Caco-2 (cell line): ENCODE measurements at regions not wholly inside any gene's neighbourhood (a gene's known extent, or its start where the extent isn't known, plus 50 kb on each side); places are given as distances from the start of the nearest gene placed in this dataset.

Experiments used
- BruUV-seq: library from RNA; stranded (reverse); fragments of 400-500 nt; replicated peaks from 2 replicates; lab custom pipeline; 2021; lab: Mats Ljungman, UMichigan
- CTCF ChIA-PET: fragments of 300-600 bp; sonication (Branson Sonifier 250); formaldehyde crosslinking; loops from one replicate; lab custom pipeline; 2022; ENCODE audit warnings: antibody characterized with exemption; lab: Charles Lee
- POLR2A ChIA-PET: fragments of 300-600 bp; sonication (Branson Sonifier 250); formaldehyde crosslinking; loops from one replicate; lab custom pipeline; 2022; ENCODE audit warnings: antibody characterized with exemption; lab: Charles Lee
- DNase-seq, 2 experiments: peaks; one replicate each; pipeline versions ENCODE4 v3.0.0 to v3.0.0-alpha.2; 2020 to 2022
- H3K27me3 ChIP-seq: replicated peaks from 2 replicates; pipeline ENCODE4 v1.6.0; 2011; ENCODE audit warnings: low read length; ENCODE audit not compliant: control insufficient read depth, insufficient read depth
- H3K36me3 ChIP-seq: 2 replicates; pipeline ENCODE4 v1.5.1; 2011; ENCODE audit warnings: low read length; ENCODE audit not compliant: control insufficient read depth, insufficient read depth
- H3K4me1 ChIP-seq: fragments of 250-450 bp; sonication (Bioruptor Pico); 2 replicates; pipeline ENCODE4 v1.5.1; 2020; ENCODE audit warnings: mild to moderate bottlenecking
- H3K4me3 ChIP-seq: 2 replicates; pipeline ENCODE4 v1.5.1; 2011; ENCODE audit warnings: low read depth, mild to moderate bottlenecking, control low read depth, low read length
- H3K9me3 ChIP-seq: fragments of 250-450 bp; sonication (Bioruptor Pico); 2 replicates; pipeline ENCODE4 v1.5.1; 2020; ENCODE audit warnings: mild to moderate bottlenecking, moderate library complexity
- H3K27ac Mint-ChIP-seq: one replicate; pipeline ENCODE4 v1.8.0; 2022; ENCODE audit warnings: mixed read lengths; ENCODE audit not compliant: unreplicated experiment
- H3K27me3 Mint-ChIP-seq: one replicate; pipeline ENCODE4 v1.8.0; 2022; ENCODE audit warnings: mixed read lengths; ENCODE audit not compliant: insufficient read depth, unreplicated experiment
- H3K36me3 Mint-ChIP-seq: one replicate; pipeline ENCODE4 v1.8.0; 2022; ENCODE audit warnings: mild to moderate bottlenecking, mixed read lengths; ENCODE audit not compliant: insufficient read depth, unreplicated experiment
- H3K4me1 Mint-ChIP-seq: one replicate; pipeline ENCODE4 v1.8.0; 2022; ENCODE audit warnings: low read depth, mixed read lengths; ENCODE audit not compliant: unreplicated experiment
- H3K4me3 Mint-ChIP-seq: one replicate; pipeline ENCODE4 v1.8.0; 2022; ENCODE audit warnings: mild to moderate bottlenecking, moderate library complexity, mixed read lengths; ENCODE audit not compliant: unreplicated experiment
- H3K9me3 Mint-ChIP-seq: one replicate; pipeline ENCODE4 v1.8.0; 2022; ENCODE audit warnings: mixed read lengths; ENCODE audit not compliant: unreplicated experiment
- CTCF ChIP-seq, 2 experiments: fragments of 200-600 bp in 1 of 2; IDR thresholded peaks; 1 replicate in 1 of 2; 2 replicates in 1 of 2; pipeline versions ENCODE4 v1.5.1 to v1.8.0; 2011 to 2022; ENCODE audit warnings: antibody characterized with exemption in 1 of 2, control low read depth in 1 of 2, inconsistent platforms in 1 of 2, low read depth in 1 of 2, low read length in 1 of 2, mild to moderate bottlenecking in 1 of 2, moderate library complexity in 1 of 2; ENCODE audit not compliant: insufficient read depth in 1 of 2, severe bottlenecking in 1 of 2, unreplicated experiment in 1 of 2
- intact Hi-C: fragments of 100-400 bp; cut with micrococcal nuclease; formaldehyde crosslinking; loops from one replicate; pipeline ENCODE4 v1.10.0; 2022; ENCODE audit not compliant: unreplicated experiment

- ChIA-PET CTCF (no interaction called here), POLR2A (no interaction called here)
- Histone ChIP-seq H3K9me3 (no peaks in the 10 kb centered on the region), H3K27me3 (no peaks in the 10 kb centered on the region), H3K4me1 (no peaks in the 10 kb centered on the region), H3K36me3 (no peaks in the 10 kb centered on the region), H3K4me3 (no peak overlapping the region)
- no peak overlapping the region for H3K4me3 Mint-ChIP-seq
- no peak overlapping the region for H3K27ac Mint-ChIP-seq
- no peaks in the 10 kb centered on the region for H3K4me1 Mint-ChIP-seq
- no peaks in the 10 kb centered on the region for H3K9me3 Mint-ChIP-seq
- no peak for DNase-seq
- TF ChIP-seq CTCF (IDR thresholded peaks at IDR 0.05; ENCODE audit: insufficient read depth in 1 of 2, low read depth in 1 of 2, low read length in 1 of 2, severe bottlenecking in 1 of 2, unreplicated experiment in 1 of 2), result no peak
- no TSS peak for BruUV-seq
- intact Hi-C loops, result no loop called here
- no peaks in the 10 kb centered on the region for H3K27me3 Mint-ChIP-seq
- no peaks in the 10 kb centered on the region for H3K36me3 Mint-ChIP-seq
Measured at GRCh38 chr3:72476139-72476483, 372.1 kb downstream of the SHQ1 start.

DNA sequence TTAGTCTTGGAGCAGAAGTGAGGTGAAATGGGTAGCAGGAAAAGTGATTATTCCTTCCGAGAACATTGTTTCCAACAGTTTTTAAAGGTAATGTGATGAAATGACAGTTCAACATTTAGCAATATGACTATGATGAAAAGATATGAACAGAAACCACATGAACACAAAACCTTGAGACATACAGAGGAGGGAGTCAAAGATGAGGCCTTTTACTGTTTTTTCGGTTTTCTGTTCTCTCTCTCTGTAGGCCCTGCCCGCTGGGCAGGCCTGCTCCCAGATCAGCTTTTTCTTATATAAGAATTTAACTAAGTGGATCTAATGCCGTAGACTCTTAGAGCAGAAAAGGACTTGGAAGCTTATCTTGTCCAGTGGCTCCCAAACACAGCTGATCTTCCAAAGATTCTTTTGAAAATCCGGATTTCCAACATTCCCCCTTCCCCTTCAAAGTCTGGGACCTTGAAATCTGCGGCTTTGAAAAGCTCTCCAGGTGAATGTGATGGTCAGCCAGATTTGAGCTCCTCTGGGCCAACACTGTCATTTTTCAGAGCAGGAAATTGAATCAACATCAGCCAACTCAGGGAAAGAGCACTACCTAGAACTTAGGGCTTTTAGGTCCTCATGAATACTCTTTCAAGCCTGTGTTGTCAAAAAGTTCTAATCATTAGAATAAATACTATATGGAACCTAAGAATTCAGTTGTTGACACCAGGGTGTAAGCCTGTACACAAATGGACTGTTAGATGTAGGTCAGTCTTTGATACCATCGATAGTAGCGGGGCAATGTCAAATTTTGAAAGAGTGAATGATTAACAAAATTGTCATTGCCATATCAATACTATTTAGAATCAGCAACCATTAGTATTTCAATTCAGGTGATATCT is 372.7 kb downstream of the SHQ1 start:
- CTCF ChIA-PET, result no interaction called here
- Histone ChIP-seq H3K4me3 (no peak overlapping the region), H3K4me1 (no peaks in the 10 kb centered on the region), H3K36me3 (no peaks in the 10 kb centered on the region), H3K9me3 (no peaks in the 10 kb centered on the region), H3K27me3 (no peaks in the 10 kb centered on the region)
- Mint-ChIP-seq H3K36me3 (no peaks in the 10 kb centered on the region), H3K27ac (no peak overlapping the region), H3K4me3 (no peak overlapping the region), H3K4me1 (no peaks in the 10 kb centered on the region), H3K27me3 (no peaks in the 10 kb centered on the region), H3K9me3 (no peaks in the 10 kb centered on the region)
- POLR2A ChIA-PET, result no interaction called here
- DNase-seq, result no peak
- BruUV-seq, result no TSS peak
- intact Hi-C loops, result no loop called here
- TF ChIP-seq CTCF (IDR thresholded peaks at IDR 0.05; ENCODE audit: insufficient read depth in 1 of 2, low read depth in 1 of 2, low read length in 1 of 2, severe bottlenecking in 1 of 2, unreplicated experiment in 1 of 2), result no peak

DNA sequence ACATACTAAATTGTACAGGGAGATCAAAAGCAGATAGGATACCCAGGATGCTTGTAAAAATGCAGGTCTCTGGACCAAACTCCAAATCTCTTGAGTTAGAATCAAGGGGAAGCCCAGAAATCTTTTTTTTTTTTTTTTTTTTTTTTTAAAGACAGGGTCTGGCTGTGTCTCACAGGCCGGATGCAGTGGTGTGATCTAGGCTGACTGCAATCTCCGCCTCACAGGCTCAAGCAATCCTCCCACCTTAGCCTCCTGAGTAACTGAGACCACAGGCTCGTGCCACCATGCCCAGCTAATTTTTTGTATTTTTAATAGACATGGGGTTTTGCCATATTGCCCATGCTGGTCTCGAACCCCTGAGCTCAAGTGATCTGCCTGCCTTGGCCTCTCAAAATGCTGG is 373.5 kb downstream of the SHQ1 start:
- Histone ChIP-seq H3K27me3 (no peaks in the 10 kb centered on the region), H3K9me3 (no peaks in the 10 kb centered on the region), H3K4me3 (no peak overlapping the region), H3K4me1 (no peaks in the 10 kb centered on the region), H3K36me3 (no peaks in the 10 kb centered on the region)
- no peak for TF ChIP-seq CTCF (IDR thresholded peaks at IDR 0.05; ENCODE audit: insufficient read depth in 1 of 2, low read depth in 1 of 2, low read length in 1 of 2, severe bottlenecking in 1 of 2, unreplicated experiment in 1 of 2)
- Mint-ChIP-seq H3K9me3 (no peaks in the 10 kb centered on the region), H3K36me3 (no peaks in the 10 kb centered on the region), H3K27me3 (no peaks in the 10 kb centered on the region), H3K4me1 (no peaks in the 10 kb centered on the region), H3K4me3 (no peak overlapping the region), H3K27ac (no peak overlapping the region)
- intact Hi-C loops, result no loop called here
- no TSS peak for BruUV-seq
- no peak for DNase-seq
- ChIA-PET POLR2A (no interaction called here), CTCF (no interaction called here)
